Fibroblast of lung (primary cell): ENCODE measurements at regions not wholly inside any gene's neighbourhood (a gene's known extent, or its start where the extent isn't known, plus 50 kb on each side); places are given as distances from the start of the nearest gene placed in this dataset.
"Not testable (repeated sequence)": the region's sequence is repeated elsewhere in the genome, so short reads cannot be mapped to it uniquely, and the experiment has no call there.

Source experiments
- DNase-seq, 2 donors: peaks; one replicate each; pipeline versions ENCODE4 v3.0.0 to v3.0.0-alpha.2; 2010; ENCODE audit warnings: low read depth in 2 of 2
- H2AFZ ChIP-seq: 2 replicates; pipeline ENCODE4 v1.5.1; 2012; ENCODE audit warnings: low read length, control low read depth, inconsistent platforms
- H3K27ac ChIP-seq: 2 replicates; pipeline ENCODE4 v1.5.1; 2011; ENCODE audit warnings: low read length, control low read depth; ENCODE audit not compliant: insufficient read depth
- H3K27me3 ChIP-seq: 2 replicates; pipeline ENCODE4 v1.5.1; 2011; ENCODE audit warnings: mild to moderate bottlenecking, low read length; ENCODE audit not compliant: control insufficient read depth, insufficient read depth
- H3K36me3 ChIP-seq: 2 replicates; pipeline ENCODE4 v1.5.1; 2011; ENCODE audit warnings: low read length; ENCODE audit not compliant: control insufficient read depth, insufficient read depth
- H3K4me1 ChIP-seq: 2 replicates; pipeline ENCODE4 v1.5.1; 2011; ENCODE audit warnings: low read length; ENCODE audit not compliant: control insufficient read depth, insufficient read depth; ENCODE audit errors: extremely low read depth
- H3K4me2 ChIP-seq: 2 replicates; pipeline ENCODE4 v1.5.1; 2011; ENCODE audit warnings: low read length, control low read depth; ENCODE audit not compliant: insufficient read depth; ENCODE audit errors: extremely low read depth
- H3K4me3 ChIP-seq, 4 experiments: fragments of 200-600 bp in 1 of 4; sonication (generic) in 1 of 4; replicated peaks in 1 of 4; 2 replicates each; pipeline ENCODE4 v1.5.1; 2011 to 2016; ENCODE audit warnings: low read length in 4 of 4, low read depth in 3 of 4, mild to moderate bottlenecking in 3 of 4, control low read depth in 2 of 4, inconsistent platforms in 1 of 4, mixed read lengths in 1 of 4; ENCODE audit not compliant: insufficient read depth in 1 of 4; ENCODE audit errors: control extremely low read depth in 1 of 4
- H3K79me2 ChIP-seq: 2 replicates; pipeline ENCODE4 v1.5.1; 2012; ENCODE audit warnings: mild to moderate bottlenecking, low read length, inconsistent platforms; ENCODE audit not compliant: control insufficient read depth, insufficient read depth
- H3K9ac ChIP-seq: 2 replicates; pipeline ENCODE4 v1.5.1; 2011; ENCODE audit warnings: mild to moderate bottlenecking, low read length, control low read depth; ENCODE audit not compliant: insufficient read depth
- H3K9me3 ChIP-seq: 2 replicates; pipeline ENCODE4 v1.5.1; 2012; ENCODE audit warnings: low read depth, low read length; ENCODE audit not compliant: control insufficient read depth, insufficient read depth
- H4K20me1 ChIP-seq: 2 replicates; pipeline ENCODE4 v1.5.1; 2011; ENCODE audit warnings: low read length; ENCODE audit not compliant: control insufficient read depth, insufficient read depth; ENCODE audit errors: extremely low read depth
- EZH2 ChIP-seq: IDR thresholded peaks from 2 replicates; pipeline ENCODE4 v1.5.1; 2012; ENCODE audit warnings: low read length, control low read depth, mild to moderate bottlenecking; ENCODE audit errors: missing control alignments
- TF ChIP-seq, protein P1 (sequence below), 2 donors: IDR thresholded peaks in 1 of 2; conservative IDR thresholded peaks in 1 of 2; 1 replicate in 1 of 2; 2 replicates in 1 of 2; pipeline ENCODE4 v1.5.1; 2011 to 2012; ENCODE audit warnings: low read length in 2 of 2, control low read depth in 1 of 2, inconsistent platforms in 1 of 2, low read depth in 1 of 2, mild to moderate bottlenecking in 1 of 2

DNA sequence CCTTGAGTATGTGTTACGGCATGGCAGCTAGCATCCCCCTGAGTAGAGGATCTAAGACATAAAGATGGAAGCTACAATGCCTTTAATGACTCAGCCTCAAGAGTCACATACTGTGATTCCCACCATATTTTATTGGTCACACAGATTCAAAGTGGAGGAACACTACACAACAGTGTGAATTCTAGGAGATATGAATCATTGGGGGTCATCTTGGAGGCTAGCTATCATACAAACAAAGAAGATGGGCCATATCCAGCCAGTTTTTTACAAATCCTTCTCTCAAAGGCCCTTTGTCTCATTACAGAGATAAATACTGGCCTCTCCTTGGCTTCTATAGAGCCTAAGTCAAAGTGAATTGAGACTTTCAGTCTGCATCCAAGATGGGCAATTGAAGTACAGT is 177.0 kb downstream of the TBX15 start:
- no peak overlapping the region for H3K4me3 ChIP-seq
- no peaks in the 10 kb centered on the region for H3K9me3 ChIP-seq
- no peak overlapping the region for H3K4me2 ChIP-seq
- no peaks in the 10 kb centered on the region for H3K27me3 ChIP-seq
- no peak overlapping the region for H3K9ac ChIP-seq
- TF ChIP-seq, protein P1, sequence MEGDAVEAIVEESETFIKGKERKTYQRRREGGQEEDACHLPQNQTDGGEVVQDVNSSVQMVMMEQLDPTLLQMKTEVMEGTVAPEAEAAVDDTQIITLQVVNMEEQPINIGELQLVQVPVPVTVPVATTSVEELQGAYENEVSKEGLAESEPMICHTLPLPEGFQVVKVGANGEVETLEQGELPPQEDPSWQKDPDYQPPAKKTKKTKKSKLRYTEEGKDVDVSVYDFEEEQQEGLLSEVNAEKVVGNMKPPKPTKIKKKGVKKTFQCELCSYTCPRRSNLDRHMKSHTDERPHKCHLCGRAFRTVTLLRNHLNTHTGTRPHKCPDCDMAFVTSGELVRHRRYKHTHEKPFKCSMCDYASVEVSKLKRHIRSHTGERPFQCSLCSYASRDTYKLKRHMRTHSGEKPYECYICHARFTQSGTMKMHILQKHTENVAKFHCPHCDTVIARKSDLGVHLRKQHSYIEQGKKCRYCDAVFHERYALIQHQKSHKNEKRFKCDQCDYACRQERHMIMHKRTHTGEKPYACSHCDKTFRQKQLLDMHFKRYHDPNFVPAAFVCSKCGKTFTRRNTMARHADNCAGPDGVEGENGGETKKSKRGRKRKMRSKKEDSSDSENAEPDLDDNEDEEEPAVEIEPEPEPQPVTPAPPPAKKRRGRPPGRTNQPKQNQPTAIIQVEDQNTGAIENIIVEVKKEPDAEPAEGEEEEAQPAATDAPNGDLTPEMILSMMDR (conservative IDR thresholded peaks at IDR 0.05 in 1 of 2, IDR thresholded peaks at IDR 0.05 in 1 of 2; ENCODE audit: low read depth in 1 of 2, low read length in 2 of 2) = no peak
- no peak for TF ChIP-seq EZH2
- no peak overlapping the region for H3K27ac ChIP-seq
- H2AFZ ChIP-seq = no peak overlapping the region
- no peaks in the 10 kb centered on the region for H3K36me3 ChIP-seq
- H4K20me1 ChIP-seq = no peaks in the 10 kb centered on the region
- no peak for DNase-seq
- no peaks in the 10 kb centered on the region for H3K4me1 ChIP-seq
- no peaks in the 10 kb centered on the region for H3K79me2 ChIP-seq

GRCh38 chr1:118809586-118809985 is 178.6 kb downstream of the TBX15 start:
- no peaks in the 10 kb centered on the region for H4K20me1 ChIP-seq
- no peak overlapping the region for H3K9ac ChIP-seq
- no peak overlapping the region for H2AFZ ChIP-seq
- TF ChIP-seq, protein P1 (conservative IDR thresholded peaks at IDR 0.05 in 1 of 2, IDR thresholded peaks at IDR 0.05 in 1 of 2; ENCODE audit: low read depth in 1 of 2, low read length in 2 of 2) = no peak
- no peak for TF ChIP-seq EZH2
- DNase-seq = no peak
- no peaks in the 10 kb centered on the region for H3K36me3 ChIP-seq
- no peak overlapping the region for H3K4me3 ChIP-seq
- no peaks in the 10 kb centered on the region for H3K9me3 ChIP-seq
- H3K4me1 ChIP-seq = no peaks in the 10 kb centered on the region
- no peaks in the 10 kb centered on the region for H3K79me2 ChIP-seq
- H3K27ac ChIP-seq = no peak overlapping the region
- H3K27me3 ChIP-seq = no peaks in the 10 kb centered on the region
- no peak overlapping the region for H3K4me2 ChIP-seq

DNA sequence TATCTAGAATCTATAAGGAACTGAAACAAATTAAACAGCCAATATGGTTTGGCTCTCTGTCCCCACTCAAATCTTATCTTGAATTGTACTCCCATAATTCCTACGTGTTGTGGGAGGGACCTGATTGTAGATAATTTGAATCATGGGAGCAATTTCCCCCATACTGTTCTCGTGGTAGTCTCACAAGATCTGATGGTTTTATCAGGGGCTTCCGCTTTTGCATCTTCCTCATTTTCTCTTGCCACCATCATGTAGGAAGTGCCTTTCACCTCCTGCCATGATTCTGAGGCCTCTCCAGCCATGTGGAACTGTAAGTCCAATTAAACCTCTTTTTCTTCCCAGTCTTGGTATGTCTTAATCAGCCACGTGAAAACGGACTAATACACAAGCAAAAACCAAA is 185.0 kb downstream of the TBX15 start:
- not testable (repeated sequence) for H3K9me3 ChIP-seq, DNase-seq, H3K4me2 ChIP-seq, H3K36me3 ChIP-seq, H3K27me3 ChIP-seq, H3K9ac ChIP-seq, H3K27ac ChIP-seq, H2AFZ ChIP-seq, H3K4me1 ChIP-seq, H3K4me3 ChIP-seq, H3K79me2 ChIP-seq, H4K20me1 ChIP-seq
